HG03432 (cell line): ENCODE measurements at regions not wholly inside any gene's neighbourhood (a gene's known extent, or its start where the extent isn't known, plus 50 kb on each side); places are given as distances from the start of the nearest gene placed in this dataset.
"Not testable (repeated sequence)": the region's sequence is repeated elsewhere in the genome, so short reads cannot be mapped to it uniquely, and the experiment has no call there.

Source experiments
- ATAC-seq: cut with Tn5 transposase; IDR thresholded peaks from one replicate; pipeline ENCODE4 v1.9.1; 2021; ENCODE audit warnings: mild to moderate bottlenecking, moderate library complexity; ENCODE audit not compliant: unreplicated experiment

- no peak for ATAC-seq
Measured at GRCh38 chr9:75657015-75657414, 233.5 kb upstream of the PCSK5 start.

- ATAC-seq, result no peak
Measured at GRCh38 chr9:75658301-75658905, 232.1 kb upstream of the PCSK5 start.

- ATAC-seq, result no peak
Measured at GRCh38 chr9:75664597-75664996, 225.9 kb upstream of the PCSK5 start.

- no peak for ATAC-seq
Measured at GRCh38 chr9:75666856-75667554, 223.5 kb upstream of the PCSK5 start.

- no peak for ATAC-seq
Measured at GRCh38 chr9:75669721-75670120, 220.8 kb upstream of the PCSK5 start.

GRCh38 chr9:75671354-75671753 is 219.1 kb upstream of the PCSK5 start:
- ATAC-seq, result no peak

GRCh38 chr9:75672478-75672877 is 218.0 kb upstream of the PCSK5 start:
- ATAC-seq, result no peak

- no peak for ATAC-seq
Measured at GRCh38 chr9:75683591-75683990, 206.9 kb upstream of the PCSK5 start.

GRCh38 chr9:75685062-75685461 is 205.4 kb upstream of the PCSK5 start:
- no peak for ATAC-seq

- no peak for ATAC-seq
Measured at GRCh38 chr9:75687359-75687953, 203.0 kb upstream of the PCSK5 start.

GRCh38 chr9:75690551-75690950 is 199.9 kb upstream of the PCSK5 start:
- not testable (repeated sequence) for ATAC-seq

GRCh38 chr9:75691408-75691807 is 199.1 kb upstream of the PCSK5 start:
- ATAC-seq, result no peak

GRCh38 chr9:75692309-75692708 is 198.2 kb upstream of the PCSK5 start:
- ATAC-seq, result no peak

- ATAC-seq, result no peak
Measured at GRCh38 chr9:75695921-75696320, 194.6 kb upstream of the PCSK5 start.

GRCh38 chr9:75699017-75699416 is 191.5 kb upstream of the PCSK5 start:
- no peak for ATAC-seq

GRCh38 chr9:75699625-75700251 is 190.7 kb upstream of the PCSK5 start:
- no peak for ATAC-seq

- ATAC-seq, result no peak
Measured at GRCh38 chr9:75700252-75700640, 190.2 kb upstream of the PCSK5 start.

- ATAC-seq, result no peak
Measured at GRCh38 chr9:75707191-75707590, 183.3 kb upstream of the PCSK5 start.

GRCh38 chr9:75709698-75710097 is 180.8 kb upstream of the PCSK5 start:
- ATAC-seq, result no peak

GRCh38 chr9:75712700-75713099 is 177.8 kb upstream of the PCSK5 start:
- ATAC-seq, result no peak

- ATAC-seq, result no peak
Measured at GRCh38 chr9:75713335-75713734, 177.1 kb upstream of the PCSK5 start.

- ATAC-seq, result no peak
Measured at GRCh38 chr9:75715360-75715759, 175.1 kb upstream of the PCSK5 start.
